Activated CD4-positive, alpha-beta memory T cell treated with anti-CD3 and anti-CD28 coated beads, Interleukin-2, amount 10 ng/mL, durations not matched to agents 7 days and 5 days (primary cell): ENCODE measurements at regions not wholly inside any gene's neighbourhood (a gene's known extent, or its start where the extent isn't known, plus 50 kb on each side); places are given as distances from the start of the nearest gene placed in this dataset.

Source experiments
- CTCF ChIA-PET: fragments of 350-600 bp; sonication (Branson Sonifier 250); formaldehyde crosslinking; loops from one replicate; lab custom pipeline; 2021; ENCODE audit warnings: antibody characterized with exemption, inconsistent platforms; lab: Charles Lee
- POLR2A ChIA-PET: fragments of 350-600 bp; sonication (Branson Sonifier 250); formaldehyde crosslinking; loops from one replicate; lab custom pipeline; 2021; ENCODE audit warnings: antibody characterized with exemption; lab: Charles Lee
- DNase-seq: peaks from one replicate; pipeline ENCODE4 v3.0.0-alpha.2; 2020
- H3K27ac Mint-ChIP-seq: one replicate; pipeline ENCODE4 v1.8.0; 2021; ENCODE audit warnings: mild to moderate bottlenecking, mixed read lengths
- H3K27me3 Mint-ChIP-seq: one replicate; pipeline ENCODE4 v1.8.0; 2021; ENCODE audit warnings: mixed read lengths
- H3K36me3 Mint-ChIP-seq: one replicate; pipeline ENCODE4 v1.8.0; 2021; ENCODE audit warnings: low read depth, mixed read lengths
- H3K4me1 Mint-ChIP-seq: one replicate; pipeline ENCODE4 v1.8.0; 2021; ENCODE audit warnings: mixed read lengths
- H3K4me3 Mint-ChIP-seq: one replicate; pipeline ENCODE4 v1.8.0; 2021; ENCODE audit warnings: mild to moderate bottlenecking, mixed read lengths
- H3K9me3 Mint-ChIP-seq: one replicate; pipeline ENCODE4 v1.8.0; 2021; ENCODE audit warnings: mixed read lengths

- H3K4me3 Mint-ChIP-seq: no peak overlapping the region
- H3K27ac Mint-ChIP-seq: no peak overlapping the region
- POLR2A ChIA-PET: no interaction called here
- peaks cover 7% of the 10 kb centered on the region for H3K27me3 Mint-ChIP-seq
- H3K4me1 Mint-ChIP-seq: no peaks in the 10 kb centered on the region
- H3K36me3 Mint-ChIP-seq: no peaks in the 10 kb centered on the region
- no peak for DNase-seq
- no peaks in the 10 kb centered on the region for H3K9me3 Mint-ChIP-seq
- CTCF ChIA-PET: interaction anchor here (1.0 to 1.4 kb wide), 4 partner anchors 8 to 826 kb away, joined by 3 to 5 read pairs (median 3); no protein-coding TSS in a partner anchor
These were observed 84.5 kb upstream of the ATP11B start for GRCh38 chr3:182708810-182709209.

GRCh38 chr3:182709306-182709705 is 84.0 kb upstream of the ATP11B start:
- no peak for DNase-seq
- Mint-ChIP-seq H3K27me3 (peaks cover 7% of the 10 kb centered on the region), H3K9me3 (no peaks in the 10 kb centered on the region), H3K36me3 (no peaks in the 10 kb centered on the region), H3K4me3 (no peak overlapping the region), H3K4me1 (no peaks in the 10 kb centered on the region), H3K27ac (no peak overlapping the region)
- CTCF ChIA-PET: interaction anchor here (0.7 to 1.4 kb wide), 4 partner anchors 11 to 827 kb away, joined by 3 to 5 read pairs (median 3); no protein-coding TSS in a partner anchor
- POLR2A ChIA-PET: no interaction called here

- POLR2A ChIA-PET: no interaction called here
- Mint-ChIP-seq H3K36me3 (no peaks in the 10 kb centered on the region), H3K9me3 (no peaks in the 10 kb centered on the region)
These were observed 82.6 kb upstream of the ATP11B start for GRCh38 chr3:182710557-182711157.

GRCh38 chr3:182711261-182711683 is 82.0 kb upstream of the ATP11B start:
- Mint-ChIP-seq H3K4me1 (peaks cover 4% of the 10 kb centered on the region), H3K36me3 (no peaks in the 10 kb centered on the region), H3K27me3 (peaks cover 4% of the 10 kb centered on the region), H3K4me3 (no peak overlapping the region), H3K27ac (no peak overlapping the region), H3K9me3 (no peaks in the 10 kb centered on the region)
- ChIA-PET POLR2A (no interaction called here), CTCF (interaction anchor here (1.1 to 1.6 kb wide), 2 partner anchors 18 to 28 kb away, joined by 3 to 4 read pairs; no protein-coding TSS in a partner anchor)
- DNase-seq: no peak

More at GRCh38 chr3:182710557-182711157, 82.6 kb upstream of the ATP11B start:
- Mint-ChIP-seq H3K4me3 (no peak overlapping the region), H3K27me3 (peaks cover 4% of the 10 kb centered on the region), H3K27ac (no peak overlapping the region), H3K4me1 (no peaks in the 10 kb centered on the region)
- CTCF ChIA-PET: interaction anchor here (0.6 to 1.6 kb wide), 3 partner anchors 17 to 115 kb away, joined by 3 to 4 read pairs (median 3); no protein-coding TSS in a partner anchor
- no peak for DNase-seq

GRCh38 chr3:182711853-182712252 is 81.5 kb upstream of the ATP11B start:
- H3K27me3 Mint-ChIP-seq: peaks cover 4% of the 10 kb centered on the region
- H3K4me1 Mint-ChIP-seq: peaks cover 8% of the 10 kb centered on the region
- no peaks in the 10 kb centered on the region for H3K36me3 Mint-ChIP-seq
- ChIA-PET POLR2A (no interaction called here), CTCF (interaction anchor here (1.3 kb wide), 1 partner anchor 12 kb away, joined by 3 read pairs; no protein-coding TSS in a partner anchor)
- no peaks in the 10 kb centered on the region for H3K9me3 Mint-ChIP-seq
- no peak overlapping the region for H3K27ac Mint-ChIP-seq
- no peak overlapping the region for H3K4me3 Mint-ChIP-seq
- DNase-seq: no peak

- H3K9me3 Mint-ChIP-seq: no peaks in the 10 kb centered on the region
- DNase-seq: no peak
- H3K27me3 Mint-ChIP-seq: peaks cover 2% of the 10 kb centered on the region
- CTCF ChIA-PET: interaction anchor here (0.7 to 2.6 kb wide), 10 partner anchors 9 to 410 kb away, joined by 3 to 23 read pairs (median 4); partner anchors contain the start of gene ATP11B
- H3K27ac Mint-ChIP-seq: no peak overlapping the region
- POLR2A ChIA-PET: no interaction called here
- H3K4me3 Mint-ChIP-seq: no peak overlapping the region
- peaks cover 8% of the 10 kb centered on the region for H3K4me1 Mint-ChIP-seq
- H3K36me3 Mint-ChIP-seq: no peaks in the 10 kb centered on the region
These were observed 80.2 kb upstream of the ATP11B start for GRCh38 chr3:182713111-182713510.

GRCh38 chr3:182713743-182714517 is 79.4 kb upstream of the ATP11B start:
- no peaks in the 10 kb centered on the region for H3K27me3 Mint-ChIP-seq
- no peaks in the 10 kb centered on the region for H3K9me3 Mint-ChIP-seq
- no peak for DNase-seq
- no peak overlapping the region for H3K4me3 Mint-ChIP-seq
- H3K27ac Mint-ChIP-seq: no peak overlapping the region
- ChIA-PET CTCF (interaction anchor here (0.5 to 2.6 kb wide), 31 partner anchors 8 to 682 kb away, joined by 3 to 23 read pairs (median 3); partner anchors contain the start of gene ATP11B), POLR2A (interaction anchor here (1.1 kb wide), 1 partner anchor 80 kb away, joined by 3 read pairs; no protein-coding TSS in a partner anchor)
- peaks cover 8% of the 10 kb centered on the region for H3K4me1 Mint-ChIP-seq
- H3K36me3 Mint-ChIP-seq: no peaks in the 10 kb centered on the region

- Mint-ChIP-seq H3K4me1 (peaks cover 8% of the 10 kb centered on the region), H3K9me3 (no peaks in the 10 kb centered on the region), H3K27me3 (no peaks in the 10 kb centered on the region), H3K27ac (no peak overlapping the region), H3K4me3 (no peak overlapping the region), H3K36me3 (no peaks in the 10 kb centered on the region)
- CTCF ChIA-PET: interaction anchor here (0.9 to 2.6 kb wide), 13 partner anchors 12 to 408 kb away, joined by 3 to 23 read pairs (median 4); partner anchors contain the start of gene ATP11B
- no peak for DNase-seq
- POLR2A ChIA-PET: interaction anchor here (1.1 kb wide), 1 partner anchor 79 kb away, joined by 3 read pairs; no protein-coding TSS in a partner anchor
These were observed 78.3 kb upstream of the ATP11B start for GRCh38 chr3:182715006-182715405.

GRCh38 chr3:182716114-182716688 is 77.1 kb upstream of the ATP11B start:
- Mint-ChIP-seq H3K4me1 (peaks cover 8% of the 10 kb centered on the region), H3K4me3 (no peak overlapping the region), H3K27ac (no peak overlapping the region), H3K36me3 (no peaks in the 10 kb centered on the region), H3K9me3 (no peaks in the 10 kb centered on the region), H3K27me3 (no peaks in the 10 kb centered on the region)
- DNase-seq: no peak
- ChIA-PET POLR2A (no interaction called here), CTCF (interaction anchor here (0.6 to 1.5 kb wide), 6 partner anchors 8 to 469 kb away, joined by 3 to 5 read pairs (median 4); no protein-coding TSS in a partner anchor)

GRCh38 chr3:182717216-182717615 is 76.1 kb upstream of the ATP11B start:
- no peak for DNase-seq

GRCh38 chr3:182722907-182723306 is 70.4 kb upstream of the ATP11B start:
- POLR2A ChIA-PET: no interaction called here

More at GRCh38 chr3:182717216-182717615, 76.1 kb upstream of the ATP11B start:
- Mint-ChIP-seq H3K4me3 (no peak overlapping the region), H3K9me3 (no peaks in the 10 kb centered on the region), H3K4me1 (peaks cover 8% of the 10 kb centered on the region), H3K27me3 (no peaks in the 10 kb centered on the region), H3K27ac (no peak overlapping the region), H3K36me3 (no peaks in the 10 kb centered on the region)
- ChIA-PET CTCF (interaction anchor here (1.0 to 1.5 kb wide), 4 partner anchors 9 to 468 kb away, joined by 3 to 5 read pairs (median 3); no protein-coding TSS in a partner anchor), POLR2A (no interaction called here)

GRCh38 chr3:182723596-182723995 is 69.7 kb upstream of the ATP11B start:
- CTCF ChIA-PET: interaction anchor here (0.6 to 1.8 kb wide), 3 partner anchors 9 to 189 kb away, joined by 3 to 4 read pairs (median 3); no protein-coding TSS in a partner anchor
- H3K27me3 Mint-ChIP-seq: no peaks in the 10 kb centered on the region
- POLR2A ChIA-PET: no interaction called here
- DNase-seq: no peak
- no peaks in the 10 kb centered on the region for H3K4me1 Mint-ChIP-seq
- H3K4me3 Mint-ChIP-seq: no peak overlapping the region
- H3K9me3 Mint-ChIP-seq: no peaks in the 10 kb centered on the region
- H3K36me3 Mint-ChIP-seq: no peaks in the 10 kb centered on the region
- H3K27ac Mint-ChIP-seq: no peak overlapping the region

More at GRCh38 chr3:182722907-182723306, 70.4 kb upstream of the ATP11B start:
- DNase-seq: no peak
- Mint-ChIP-seq H3K9me3 (no peaks in the 10 kb centered on the region), H3K4me1 (no peaks in the 10 kb centered on the region), H3K27me3 (no peaks in the 10 kb centered on the region), H3K27ac (no peak overlapping the region), H3K4me3 (no peak overlapping the region), H3K36me3 (no peaks in the 10 kb centered on the region)
- CTCF ChIA-PET: interaction anchor here (1.0 to 1.8 kb wide), 2 partner anchors 9 to 11 kb away, joined by 3 to 4 read pairs; no protein-coding TSS in a partner anchor
